Mesenchymal stem cell (in vitro differentiated cells and primary cell): ENCODE measurements at regions not wholly inside any gene's neighbourhood (a gene's known extent, or its start where the extent isn't known, plus 50 kb on each side); places are given as distances from the start of the nearest gene placed in this dataset.

Source experiments
- DNase-seq: peaks from one replicate; pipeline ENCODE4 v3.0.0-alpha.2; 2013
- H2AFZ ChIP-seq: one replicate; pipeline ENCODE4 v1.6.1; 2013; ENCODE audit warnings: low read depth, mild to moderate bottlenecking, control low read depth, inconsistent platforms, low read length, moderate library complexity
- H2AK5ac ChIP-seq: 2 replicates; pipeline ENCODE4 v1.6.1; 2013; ENCODE audit warnings: low read length, moderate library complexity, mild to moderate bottlenecking, inconsistent platforms; ENCODE audit not compliant: severe bottlenecking
- H2BK120ac ChIP-seq: one replicate; pipeline ENCODE4 v1.6.1; 2013; ENCODE audit warnings: low read depth, mild to moderate bottlenecking, inconsistent platforms, low read length, moderate library complexity
- H2BK12ac ChIP-seq, 2 experiments: one replicate each; pipeline ENCODE4 v1.6.1; 2013; ENCODE audit warnings: inconsistent platforms in 2 of 2, low read length in 2 of 2, mild to moderate bottlenecking in 2 of 2, moderate library complexity in 2 of 2, control low read depth in 1 of 2
- H2BK15ac ChIP-seq: one replicate; pipeline ENCODE4 v1.6.1; 2013; ENCODE audit warnings: mild to moderate bottlenecking, low read depth, inconsistent platforms; ENCODE audit not compliant: poor library complexity, severe bottlenecking
- H2BK5ac ChIP-seq: 2 replicates; pipeline ENCODE4 v1.6.1; 2013; ENCODE audit warnings: low read depth, mild to moderate bottlenecking, low read length, control low read depth, inconsistent platforms; ENCODE audit not compliant: poor library complexity, severe bottlenecking
- H3K14ac ChIP-seq, 2 experiments: one replicate each; pipeline ENCODE4 v1.6.1; 2013; ENCODE audit warnings: inconsistent platforms in 2 of 2, low read length in 2 of 2, control low read depth in 1 of 2, mild to moderate bottlenecking in 1 of 2, moderate library complexity in 1 of 2
- H3K18ac ChIP-seq, 2 experiments: one replicate each; pipeline ENCODE4 v1.6.1; 2013; ENCODE audit warnings: inconsistent platforms in 2 of 2, low read length in 2 of 2, control low read depth in 1 of 2, low read depth in 1 of 2, mild to moderate bottlenecking in 1 of 2
- H3K23ac ChIP-seq, 2 experiments: one replicate each; pipeline ENCODE4 v1.6.1; 2013; ENCODE audit warnings: inconsistent platforms in 2 of 2, low read length in 2 of 2, mild to moderate bottlenecking in 2 of 2, moderate library complexity in 2 of 2, control low read depth in 1 of 2
- H3K27ac ChIP-seq: 2 replicates; pipeline ENCODE4 v1.5.1; 2013; ENCODE audit warnings: mild to moderate bottlenecking, moderate library complexity, low read length, control low read depth, inconsistent platforms; ENCODE audit not compliant: poor library complexity, severe bottlenecking
- H3K27me3 ChIP-seq, 2 experiments: 2 replicates each; pipeline versions ENCODE4 v1.6.1 to v1.7.0; 2013; ENCODE audit warnings: low read length in 2 of 2, mild to moderate bottlenecking in 2 of 2, moderate library complexity in 2 of 2, control low read depth in 1 of 2, inconsistent platforms in 1 of 2; ENCODE audit not compliant: control insufficient read depth in 1 of 2, insufficient read depth in 1 of 2
- H3K36me3 ChIP-seq, 2 experiments: 2 replicates each; pipeline versions ENCODE4 v1.6.1 to v1.7.0; 2013; ENCODE audit warnings: low read length in 2 of 2, control low read depth in 1 of 2, inconsistent platforms in 1 of 2, low read depth in 1 of 2, mild to moderate bottlenecking in 1 of 2; ENCODE audit not compliant: insufficient read depth in 2 of 2, control insufficient read depth in 1 of 2
- H3K4ac ChIP-seq, 2 experiments: one replicate each; pipeline ENCODE4 v1.6.1; 2013; ENCODE audit warnings: inconsistent platforms in 2 of 2, low read length in 2 of 2, mild to moderate bottlenecking in 2 of 2, moderate library complexity in 2 of 2, control low read depth in 1 of 2, low read depth in 1 of 2
- H3K4me1 ChIP-seq: 2 replicates; pipeline ENCODE4 v1.6.1; 2013; ENCODE audit warnings: low read depth, low read length, control low read depth; ENCODE audit not compliant: control insufficient read depth, insufficient read depth
- H3K4me2 ChIP-seq: 2 replicates; pipeline ENCODE4 v1.6.1; 2013; ENCODE audit warnings: low read length, mild to moderate bottlenecking, inconsistent platforms; ENCODE audit not compliant: poor library complexity, severe bottlenecking
- H3K4me3 ChIP-seq, 2 experiments: 2 replicates each; pipeline versions ENCODE4 v1.5.1 to v1.7.0; 2013; ENCODE audit warnings: low read length in 2 of 2, mild to moderate bottlenecking in 2 of 2, control low read depth in 1 of 2, low read depth in 1 of 2; ENCODE audit not compliant: insufficient read depth in 1 of 2
- H3K79me1 ChIP-seq: replicated peaks from 2 replicates; pipeline ENCODE4 v1.6.1; 2013; ENCODE audit warnings: mild to moderate bottlenecking, control low read depth, low read length, inconsistent platforms; ENCODE audit not compliant: poor library complexity, severe bottlenecking
- H3K9ac ChIP-seq: 2 replicates; pipeline ENCODE4 v1.7.0; 2013; ENCODE audit warnings: mild to moderate bottlenecking, low read length, moderate library complexity
- H3K9me3 ChIP-seq: 2 replicates; pipeline ENCODE4 v1.7.0; 2013; ENCODE audit warnings: mild to moderate bottlenecking, low read length; ENCODE audit not compliant: control insufficient read depth
- H4K8ac ChIP-seq: one replicate; pipeline ENCODE4 v1.6.1; 2013; ENCODE audit warnings: inconsistent platforms, mild to moderate bottlenecking, low read length, moderate library complexity
- H4K91ac ChIP-seq: one replicate; pipeline ENCODE4 v1.6.1; 2013; ENCODE audit warnings: mild to moderate bottlenecking, low read length, inconsistent platforms
- WGBS: methylation state at CpG from one replicate; pipeline ENCODE4 v1.1.7; 2013; ENCODE audit warnings: mixed read lengths; 5-methylcytosine and 5-hydroxymethylcytosine counted together

DNA sequence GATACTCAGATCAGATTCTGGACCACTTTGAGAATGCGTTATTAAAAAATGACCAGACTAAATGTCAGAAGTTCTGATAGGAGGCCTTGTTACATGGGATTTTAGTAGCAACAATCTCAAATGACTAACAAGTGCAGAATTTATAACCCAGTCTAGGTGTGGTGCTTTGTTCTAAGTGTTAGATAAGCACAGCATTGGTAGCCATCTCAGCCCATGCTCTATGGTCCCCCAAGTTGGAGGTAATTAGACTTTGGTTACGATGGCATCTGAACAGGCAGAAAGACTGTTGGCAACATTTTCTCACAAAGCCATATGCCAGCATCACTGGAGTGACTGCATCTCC lies 140.4 kb upstream of the RPS23 start:
- no peak overlapping the region for H3K4ac ChIP-seq
- 43% methylated on average over 2 of the region's 2 CpGs for WGBS
- H3K9ac ChIP-seq: no peak overlapping the region
- peak overlapping the region in 1 of 2 experiments; percentile 4 for H3K14ac ChIP-seq
- H3K18ac ChIP-seq: no peak overlapping the region
- no peaks in the 10 kb centered on the region for H3K36me3 ChIP-seq
- H3K4me2 ChIP-seq: no peak overlapping the region
- no peaks in the 10 kb centered on the region for H3K27me3 ChIP-seq
- H3K9me3 ChIP-seq: no peaks in the 10 kb centered on the region
- H3K4me1 ChIP-seq: peaks cover 2% of the 10 kb centered on the region
- peak overlapping the region; percentile 35 for H4K91ac ChIP-seq
- H4K8ac ChIP-seq: no peak overlapping the region
- no peak overlapping the region for H2BK5ac ChIP-seq
- no peak overlapping the region for H2BK15ac ChIP-seq
- DNase-seq: no peak
- H3K23ac ChIP-seq: no peak overlapping the region
- H3K4me3 ChIP-seq: no peak overlapping the region
- H3K79me1 ChIP-seq: no peaks in the 10 kb centered on the region
- H2AFZ ChIP-seq: no peak overlapping the region
- no peak overlapping the region for H3K27ac ChIP-seq
- no peak overlapping the region for H2BK120ac ChIP-seq
- H2BK12ac ChIP-seq: peak overlapping the region in 1 of 2 experiments; percentile 3
- peak overlapping the region; percentile 33 for H2AK5ac ChIP-seq

DNA sequence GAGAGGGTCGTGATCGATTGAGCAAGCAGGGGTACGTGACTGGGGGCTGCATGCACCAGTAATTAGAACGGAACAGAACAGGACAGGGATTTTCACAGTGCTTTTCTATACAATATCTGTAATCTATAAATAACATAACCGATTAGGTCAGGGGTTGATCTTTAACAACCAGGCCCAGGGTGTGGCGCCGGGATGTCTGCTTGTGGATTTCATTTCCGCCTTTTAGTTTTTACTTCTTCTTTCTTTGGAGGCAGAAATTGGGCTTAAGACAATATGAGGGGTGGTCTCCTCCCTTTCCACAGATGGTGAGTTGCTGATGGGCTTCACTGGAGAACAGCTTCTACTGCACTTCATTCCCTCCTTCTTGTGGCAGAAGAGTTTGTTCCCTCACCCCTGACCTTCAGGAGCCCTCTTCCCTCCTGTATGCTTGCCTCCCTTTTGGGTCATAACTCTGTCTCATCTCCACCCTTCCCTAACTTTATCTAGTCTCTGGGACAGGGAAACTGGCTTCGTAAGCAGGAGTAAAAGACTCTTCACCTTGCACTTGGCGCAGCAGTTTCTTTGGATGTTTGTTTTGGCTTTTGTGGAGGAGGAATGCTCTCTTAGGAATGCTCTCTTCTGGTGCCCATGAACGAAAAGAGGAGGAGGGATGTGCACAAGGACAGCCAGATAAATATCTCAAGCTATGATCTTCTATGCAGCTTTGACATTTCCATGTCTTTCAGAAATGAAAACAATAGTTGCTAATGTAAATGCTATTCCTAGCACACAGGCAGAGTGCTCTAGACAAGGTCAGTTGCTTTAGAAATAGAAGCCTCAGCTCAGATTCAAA lies 139.8 kb upstream of the RPS23 start:
- no peaks in the 10 kb centered on the region for H3K9me3 ChIP-seq

DNA sequence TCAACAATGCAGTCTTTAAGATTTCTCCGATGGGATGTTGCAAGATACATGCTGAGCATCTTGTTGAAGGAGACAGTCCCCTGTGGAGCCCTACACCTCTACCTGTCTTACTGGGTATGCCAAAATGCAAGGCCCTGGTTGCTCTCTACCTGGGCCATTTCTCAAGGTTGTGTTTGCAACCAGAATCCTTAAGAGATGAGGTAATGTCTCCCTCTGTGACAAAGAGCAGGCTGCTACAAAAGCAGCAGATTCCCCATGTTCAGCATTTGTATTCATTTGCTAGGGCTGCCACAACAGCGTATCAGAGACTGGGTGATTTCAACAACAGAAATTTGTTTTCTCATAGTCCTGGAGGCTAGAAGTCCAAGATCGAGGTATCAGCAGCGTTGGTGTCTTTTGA lies 138.4 kb upstream of the RPS23 start:
- H3K4me1 ChIP-seq: peaks cover 5% of the 10 kb centered on the region
- no peak overlapping the region for H3K23ac ChIP-seq
- no peak overlapping the region for H3K4me3 ChIP-seq
- H3K36me3 ChIP-seq: no peaks in the 10 kb centered on the region
- H4K8ac ChIP-seq: no peak overlapping the region
- H2AK5ac ChIP-seq: no peak overlapping the region
- no peak overlapping the region for H2BK15ac ChIP-seq
- DNase-seq: no peak
- no peak overlapping the region for H2BK12ac ChIP-seq
- no peak overlapping the region for H4K91ac ChIP-seq
- no peak overlapping the region for H3K9ac ChIP-seq
- H3K4ac ChIP-seq: no peak overlapping the region
- no peaks in the 10 kb centered on the region for H3K27me3 ChIP-seq
- H2AFZ ChIP-seq: no peak overlapping the region
- no peak overlapping the region for H3K18ac ChIP-seq
- H3K9me3 ChIP-seq: no peaks in the 10 kb centered on the region
- no peak overlapping the region for H2BK5ac ChIP-seq
- H3K27ac ChIP-seq: no peak overlapping the region
- H3K4me2 ChIP-seq: no peak overlapping the region
- no peaks in the 10 kb centered on the region for H3K79me1 ChIP-seq
- WGBS: 73% methylated on average over 4 of the region's 4 CpGs
- H3K14ac ChIP-seq: no peak overlapping the region
- H2BK120ac ChIP-seq: no peak overlapping the region

More for the DNA sequence above, 139.8 kb upstream of the RPS23 start:
- Histone ChIP-seq H4K91ac (no peak overlapping the region), H2AK5ac (no peak overlapping the region), H3K4me3 (no peak overlapping the region), H2BK12ac (no peak overlapping the region), H2AFZ (no peak overlapping the region), H3K79me1 (no peaks in the 10 kb centered on the region), H3K4me2 (no peak overlapping the region), H3K27me3 (no peaks in the 10 kb centered on the region), H2BK120ac (no peak overlapping the region), H2BK15ac (no peak overlapping the region), H4K8ac (no peak overlapping the region), H3K23ac (no peak overlapping the region), H3K14ac (no peak overlapping the region), H3K4me1 (peaks cover 5% of the 10 kb centered on the region), H3K4ac (no peak overlapping the region), H2BK5ac (no peak overlapping the region), H3K36me3 (no peaks in the 10 kb centered on the region), H3K9ac (no peak overlapping the region), H3K27ac (no peak overlapping the region), H3K18ac (no peak overlapping the region)
- DNase-seq: no peak
- 96% methylated on average over 9 of the region's 11 CpGs for WGBS

DNA sequence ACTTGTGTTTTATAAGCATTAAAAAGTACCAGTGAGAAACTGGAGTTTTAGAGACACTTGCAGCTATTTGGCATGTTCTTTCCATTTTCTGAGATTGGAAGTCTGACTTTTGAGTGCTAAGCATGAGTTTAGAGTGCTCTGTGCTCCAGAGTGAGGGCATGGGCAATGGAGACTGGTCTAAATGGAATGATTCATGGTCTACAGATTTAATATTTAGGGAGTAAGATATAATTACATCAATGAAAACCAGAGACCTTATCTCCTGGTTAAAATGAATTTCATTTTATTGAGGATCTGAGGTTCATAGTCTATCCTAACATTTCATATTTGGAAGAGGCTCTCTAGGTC lies 135.9 kb upstream of the RPS23 start:
- no peaks in the 10 kb centered on the region for H3K27me3 ChIP-seq
- peak overlapping the region; percentile 72 for H3K27ac ChIP-seq
- no peaks in the 10 kb centered on the region for H3K79me1 ChIP-seq
- no peak overlapping the region for H3K23ac ChIP-seq
- no peak for DNase-seq
- H3K4me3 ChIP-seq: no peak overlapping the region
- no peak overlapping the region for H2BK12ac ChIP-seq
- H4K91ac ChIP-seq: no peak overlapping the region
- H2AFZ ChIP-seq: no peak overlapping the region
- no peak overlapping the region for H2BK5ac ChIP-seq
- H3K36me3 ChIP-seq: no peaks in the 10 kb centered on the region
- H2AK5ac ChIP-seq: no peak overlapping the region
- H3K14ac ChIP-seq: no peak overlapping the region
- no peak overlapping the region for H2BK120ac ChIP-seq
- H3K4me1 ChIP-seq: peaks cover 3% of the 10 kb centered on the region
- H3K4me2 ChIP-seq: no peak overlapping the region
- no peak overlapping the region for H2BK15ac ChIP-seq
- peak overlapping the region; percentile 59 for H3K9ac ChIP-seq
- no peaks in the 10 kb centered on the region for H3K9me3 ChIP-seq
- no peak overlapping the region for H4K8ac ChIP-seq
- H3K4ac ChIP-seq: no peak overlapping the region
- H3K18ac ChIP-seq: no peak overlapping the region
